MM.1S (cell line): ENCODE measurements at regions not wholly inside any gene's neighbourhood (a gene's known extent, or its start where the extent isn't known, plus 50 kb on each side); places are given as distances from the start of the nearest gene placed in this dataset.
A peak's percentile ranks its signal among the peaks of the same experiment; 100 is the strongest.
"Not testable (repeated sequence)": the region's sequence is repeated elsewhere in the genome, so short reads cannot be mapped to it uniquely, and the experiment has no call there.

Experiments used
- DNase-seq: peaks from one replicate; pipeline ENCODE4 v3.0.0-alpha.2; 2015
- H2AFZ ChIP-seq: fragments of 300-600 bp; sonication (generic); 2 replicates; pipeline ENCODE4 v1.6.0; 2016; ENCODE audit warnings: antibody characterized with exemption, low read length
- H3F3A ChIP-seq: fragments of 300-600 bp; sonication (generic); 2 replicates; pipeline ENCODE4 v1.6.1; 2016; ENCODE audit warnings: mild to moderate bottlenecking, antibody characterized with exemption, low read length, moderate library complexity, mixed read lengths; ENCODE audit not compliant: insufficient read depth
- H3K27ac ChIP-seq: fragments of 300-600 bp; sonication (generic); 2 replicates; pipeline ENCODE4 v1.5.1; 2016; ENCODE audit warnings: mild to moderate bottlenecking, low read length
- H3K27me3 ChIP-seq: fragments of 300-600 bp; sonication (generic); replicated peaks from 2 replicates; pipeline ENCODE4 v1.6.0; 2016; ENCODE audit warnings: low read length; ENCODE audit not compliant: insufficient read depth
- H3K36me3 ChIP-seq: fragments of 300-600 bp; sonication (generic); replicated peaks from 2 replicates; pipeline ENCODE4 v1.6.1; 2016; ENCODE audit warnings: mild to moderate bottlenecking, low read length, mixed read lengths; ENCODE audit not compliant: insufficient read depth
- H3K4me1 ChIP-seq: fragments of 300-600 bp; sonication (generic); 2 replicates; pipeline ENCODE4 v1.6.1; 2016; ENCODE audit warnings: low read length, mixed read lengths
- H3K4me2 ChIP-seq: fragments of 300-600 bp; sonication (generic); 2 replicates; pipeline ENCODE4 v1.6.0; 2016; ENCODE audit warnings: low read depth, low read length
- H3K4me3 ChIP-seq: fragments of 300-600 bp; sonication (generic); 2 replicates; pipeline ENCODE4 v1.5.1; 2016; ENCODE audit warnings: low read length, mixed read lengths
- H3K79me2 ChIP-seq: fragments of 300-600 bp; sonication (generic); 2 replicates; pipeline ENCODE4 v1.6.1; 2016; ENCODE audit warnings: mixed run types, low read length, mixed read lengths
- H3K9ac ChIP-seq: fragments of 300-600 bp; sonication (generic); 2 replicates; pipeline ENCODE4 v1.6.1; 2016; ENCODE audit warnings: low read length, mixed read lengths
- H3K9me2 ChIP-seq: fragments of 300-600 bp; sonication (generic); replicated peaks from 2 replicates; pipeline ENCODE4 v1.6.1; 2016; ENCODE audit warnings: mild to moderate bottlenecking, low read length, mixed read lengths; ENCODE audit not compliant: insufficient read depth
- H3K9me3 ChIP-seq: fragments of 300-600 bp; sonication (generic); replicated peaks from 2 replicates; pipeline ENCODE4 v1.6.1; 2016; ENCODE audit warnings: mild to moderate bottlenecking, low read length, mixed read lengths; ENCODE audit not compliant: insufficient read depth
- H4K20me1 ChIP-seq: fragments of 300-600 bp; sonication (generic); 2 replicates; pipeline ENCODE4 v1.6.1; 2016; ENCODE audit warnings: mild to moderate bottlenecking, low read length, moderate library complexity, mixed read lengths; ENCODE audit not compliant: insufficient read depth
- CTCF ChIP-seq: fragments of 300-600 bp; sonication (generic); IDR thresholded peaks from 2 replicates; pipeline ENCODE4 v1.5.1; 2016; ENCODE audit warnings: antibody characterized with exemption, low read length, mixed read lengths
- EZH2 ChIP-seq: fragments of 300-600 bp; sonication (generic); optimal IDR thresholded peaks from 2 replicates; pipeline ENCODE3; 2017; ENCODE audit warnings: low read depth, mild to moderate bottlenecking, antibody characterized with exemption, low read length, mixed read lengths
- EZH2phosphoT487 ChIP-seq: fragments of 300-600 bp; sonication (generic); IDR thresholded peaks from 2 replicates; pipeline ENCODE4 v1.6.1; 2018; ENCODE audit warnings: antibody characterized with exemption, low read length

GRCh38 chr2:142495141-142495540 lies 364.3 kb upstream of the LRP1B start:
- Histone ChIP-seq H3K4me2 (peak overlapping the region; percentile 32; the same call in 1 of the 2 replicates), H4K20me1 (no peaks in the 10 kb centered on the region), H3K4me1 (peaks cover 6% of the 10 kb centered on the region; the same call in 1 of the 2 replicates)

GRCh38 chr2:142489631-142490030 lies 358.8 kb upstream of the LRP1B start:
- H3K4me1 ChIP-seq, H3K36me3 ChIP-seq, H2AFZ ChIP-seq: not testable (repeated sequence)

More at GRCh38 chr2:142495141-142495540, 364.3 kb upstream of the LRP1B start:
- Histone ChIP-seq H3K27me3 (no peaks in the 10 kb centered on the region), H3K36me3 (no peaks in the 10 kb centered on the region), H3K9ac (no peak overlapping the region), H3K4me3 (no peak overlapping the region), H3F3A (no peaks in the 10 kb centered on the region), H2AFZ (peak overlapping the region; percentile 50), H3K9me2 (no peaks in the 10 kb centered on the region), H3K9me3 (no peaks in the 10 kb centered on the region), H3K79me2 (no peaks in the 10 kb centered on the region), H3K27ac (peak overlapping the region; percentile 37; the same call in 1 of the 2 replicates)
- TF ChIP-seq EZH2 (no peak), EZH2phosphoT487 (no peak), CTCF (no peak)
- DNase-seq: peak; percentile 61

DNA sequence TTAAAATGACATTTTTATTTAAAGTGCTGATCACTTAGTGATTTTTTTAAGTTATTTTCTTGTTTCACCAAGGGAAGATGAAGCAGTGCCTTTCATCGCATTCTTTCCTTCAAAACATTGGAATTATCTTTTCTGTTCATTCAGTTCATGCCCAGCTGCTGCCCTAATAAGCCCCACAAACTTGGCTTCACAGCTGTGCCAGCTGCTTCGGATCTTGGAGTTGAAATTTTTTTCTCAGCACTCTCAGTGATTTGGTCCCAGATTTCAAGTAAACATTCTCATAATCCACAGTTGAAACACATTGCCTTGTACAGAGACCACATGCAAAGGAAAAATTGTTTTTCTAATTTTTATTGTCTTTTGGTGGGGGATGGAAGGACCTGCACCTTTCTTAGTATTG lies 353.3 kb upstream of the LRP1B start:
- H4K20me1 ChIP-seq: no peaks in the 10 kb centered on the region
- H3K36me3 ChIP-seq: no peaks in the 10 kb centered on the region
- TF ChIP-seq CTCF: no peak
- no peak for TF ChIP-seq EZH2phosphoT487
- TF ChIP-seq EZH2: no peak
- no peaks in the 10 kb centered on the region for H3K9me3 ChIP-seq
- no peak overlapping the region for H2AFZ ChIP-seq
- no peak overlapping the region for H3K4me3 ChIP-seq
- no peaks in the 10 kb centered on the region for H3K27me3 ChIP-seq
- no peak overlapping the region for H3K27ac ChIP-seq
- no peaks in the 10 kb centered on the region for H3K4me1 ChIP-seq
- H3K9ac ChIP-seq: no peak overlapping the region
- H3K4me2 ChIP-seq: no peak overlapping the region
- DNase-seq: no peak
- no peaks in the 10 kb centered on the region for H3K9me2 ChIP-seq
- no peaks in the 10 kb centered on the region for H3F3A ChIP-seq
- no peaks in the 10 kb centered on the region for H3K79me2 ChIP-seq

More at GRCh38 chr2:142489631-142490030, 358.8 kb upstream of the LRP1B start:
- not testable (repeated sequence) for DNase-seq, H3K79me2 ChIP-seq, H3K4me2 ChIP-seq, H3K9me3 ChIP-seq, H3K4me3 ChIP-seq, H3K9ac ChIP-seq, H3F3A ChIP-seq, H3K27ac ChIP-seq, H3K9me2 ChIP-seq, H4K20me1 ChIP-seq, H3K27me3 ChIP-seq

- no peak for TF ChIP-seq EZH2
- TF ChIP-seq EZH2phosphoT487: no peak
- no peak for TF ChIP-seq CTCF
- no peaks in the 10 kb centered on the region for H3K9me3 ChIP-seq
- no peak overlapping the region for H3K4me2 ChIP-seq
- H3K27ac ChIP-seq: no peak overlapping the region
- H3K9ac ChIP-seq: no peak overlapping the region
- H3K36me3 ChIP-seq: no peaks in the 10 kb centered on the region
- no peak overlapping the region for H3K4me3 ChIP-seq
- no peaks in the 10 kb centered on the region for H4K20me1 ChIP-seq
- no peaks in the 10 kb centered on the region for H3F3A ChIP-seq
- no peaks in the 10 kb centered on the region for H3K79me2 ChIP-seq
- H3K4me1 ChIP-seq: no peaks in the 10 kb centered on the region
- H3K9me2 ChIP-seq: no peaks in the 10 kb centered on the region
- DNase-seq: no peak
- H3K27me3 ChIP-seq: no peaks in the 10 kb centered on the region
- no peak overlapping the region for H2AFZ ChIP-seq
Observed at GRCh38 chr2:142483653-142484052, 352.8 kb upstream of the LRP1B start.
